SK-N-SH (cell line): ENCODE measurements at regions not wholly inside any gene's neighbourhood (a gene's known extent, or its start where the extent isn't known, plus 50 kb on each side); places are given as distances from the start of the nearest gene placed in this dataset.

Source experiments
- CTCF ChIP-seq: fragments of 200-600 bp; sonication (generic); IDR thresholded peaks from 2 replicates; pipeline ENCODE4 v1.6.1; 2017; ENCODE audit warnings: antibody characterized with exemption, mild to moderate bottlenecking, moderate library complexity
- EP300 ChIP-seq, 2 experiments: IDR thresholded peaks; 2 replicates each; pipeline versions ENCODE4 v1.4.0 to v1.6.1; 2012; ENCODE audit warnings: borderline replicate concordance in 1 of 2, low read depth in 1 of 2, low read length in 1 of 2
- EZH2phosphoT487 ChIP-seq: fragments of 200-600 bp; sonication (generic); IDR thresholded peaks from 2 replicates; pipeline ENCODE4 v1.6.1; 2017; ENCODE audit warnings: low read depth, mixed run types, mild to moderate bottlenecking, antibody characterized with exemption, moderate library complexity, borderline replicate concordance
- FOXJ3 ChIP-seq: sonication (generic); formaldehyde crosslinking; IDR thresholded peaks from 2 replicates; pipeline ENCODE4 v1.5.1; 2020; ENCODE audit warnings: mild to moderate bottlenecking, missing genetic modification reagents
- GABPA ChIP-seq: IDR thresholded peaks from 2 replicates; pipeline ENCODE4 v1.4.0; 2012; ENCODE audit warnings: low read depth, mild to moderate bottlenecking
- NRF1 ChIP-seq: IDR thresholded peaks from 2 replicates; pipeline ENCODE4 v1.6.1; 2012; ENCODE audit warnings: low read depth, mild to moderate bottlenecking, low read length
- POLR2AphosphoS5 ChIP-seq: IDR thresholded peaks from 2 replicates; pipeline ENCODE4 v1.6.1; 2012; ENCODE audit warnings: low read depth, low read length
- RCOR1 ChIP-seq: fragments of 150-350 bp; IDR thresholded peaks from 2 replicates; pipeline ENCODE4 v1.6.1; 2017; ENCODE audit warnings: antibody characterized with exemption, low read length
- RFX5 ChIP-seq: IDR thresholded peaks from 2 replicates; pipeline ENCODE4 v1.6.1; 2012; ENCODE audit warnings: mild to moderate bottlenecking, improper control_type of control experiment, low read length
- SIN3A ChIP-seq: IDR thresholded peaks from 2 replicates; pipeline ENCODE4 v1.6.1; 2012; ENCODE audit warnings: low read depth, mild to moderate bottlenecking, low read length, moderate library complexity, borderline replicate concordance
- YY1 ChIP-seq: IDR thresholded peaks from 2 replicates; pipeline ENCODE4 v1.4.0; 2012; ENCODE audit warnings: low read depth, mild to moderate bottlenecking

- TF ChIP-seq EZH2phosphoT487 (no peak), CTCF (no peak), POLR2AphosphoS5 (no peak), GABPA (no peak), RCOR1 (no peak), NRF1 (no peak), FOXJ3 (CRISPR knock-in tag) (no peak), EP300 (IDR thresholded peaks at IDR 0.05; ENCODE audit: borderline replicate concordance in 1 of 2, low read depth in 1 of 2, low read length in 1 of 2) (no peak), SIN3A (no peak), RFX5 (no peak), YY1 (no peak)
These were observed 2135.4 kb downstream of the MRPL39 start for GRCh38 chr21:23471877-23472276.
